GM06990 (cell line): ENCODE measurements at regions not wholly inside any gene's neighbourhood (a gene's known extent, or its start where the extent isn't known, plus 50 kb on each side); places are given as distances from the start of the nearest gene placed in this dataset.

Experiments used
- DNase-seq: peaks from one replicate; pipeline ENCODE4 v3.0.0-alpha.2; 2011; ENCODE audit not compliant: insufficient read length; ENCODE audit errors: extremely low read depth
- H3K27me3 ChIP-seq: replicated peaks from 2 replicates; pipeline ENCODE4 v1.6.0; 2011; ENCODE audit warnings: low read length; ENCODE audit not compliant: control insufficient read depth, insufficient read depth
- H3K36me3 ChIP-seq: 2 replicates; pipeline ENCODE4 v1.5.1; 2011; ENCODE audit warnings: low read length; ENCODE audit not compliant: control insufficient read depth, insufficient read depth
- H3K4me3 ChIP-seq: replicated peaks from 2 replicates; pipeline ENCODE4 v1.5.1; 2011; ENCODE audit warnings: low read depth, mild to moderate bottlenecking, control low read depth, low read length
- CTCF ChIP-seq: IDR thresholded peaks from 2 replicates; pipeline ENCODE4 v1.5.1; 2011; ENCODE audit warnings: low read length, control low read depth, mild to moderate bottlenecking, inconsistent platforms; ENCODE audit not compliant: insufficient read depth, poor library complexity, severe bottlenecking

DNA sequence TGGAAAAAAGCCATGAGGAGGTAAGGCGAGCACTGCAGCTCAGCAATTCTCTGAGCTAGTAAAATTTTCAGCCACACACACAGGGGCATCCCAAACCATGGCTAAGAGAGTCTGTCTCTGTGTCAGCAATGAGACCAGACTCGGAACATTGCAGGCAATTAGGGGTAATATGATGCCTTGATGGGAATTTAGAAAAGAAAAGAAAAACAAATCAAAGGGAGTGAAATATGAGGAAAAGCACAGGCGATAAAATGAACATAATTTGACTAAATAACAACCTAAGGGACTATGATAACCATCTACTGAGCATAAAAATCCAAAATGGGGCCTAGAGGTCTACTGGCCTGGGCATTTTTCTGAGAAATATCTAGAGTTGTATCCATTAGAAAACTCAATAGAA lies 546.0 kb upstream of the PSMD7 start:
- H3K36me3 ChIP-seq = no peaks in the 10 kb centered on the region
- no peak overlapping the region for H3K4me3 ChIP-seq
- DNase-seq = no peak
- no peak for TF ChIP-seq CTCF
- no peaks in the 10 kb centered on the region for H3K27me3 ChIP-seq

GRCh38 chr16:73747328-73747727 lies 549.3 kb upstream of the PSMD7 start:
- no peaks in the 10 kb centered on the region for H3K36me3 ChIP-seq
- TF ChIP-seq CTCF = no peak
- no peaks in the 10 kb centered on the region for H3K27me3 ChIP-seq
- no peak overlapping the region for H3K4me3 ChIP-seq
- no peak for DNase-seq

DNA sequence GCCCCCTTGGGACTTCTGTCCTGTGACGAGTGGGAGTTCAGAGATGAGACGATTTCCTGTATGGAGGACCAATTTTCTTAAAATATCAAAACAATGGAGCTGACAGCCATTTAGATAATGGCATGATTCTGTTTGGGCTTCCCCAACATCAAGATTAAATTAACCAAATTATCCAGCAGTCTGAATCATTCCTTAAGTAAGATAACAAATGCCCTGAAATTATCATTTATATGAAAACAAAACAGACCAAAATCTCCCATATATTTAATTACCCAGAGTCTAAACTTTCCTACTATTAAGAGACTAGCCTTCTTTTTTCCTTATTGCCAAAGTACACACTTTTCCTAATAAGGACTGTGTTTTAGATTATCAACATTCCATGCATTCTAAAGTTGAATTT lies 550.1 kb upstream of the PSMD7 start:
- Histone ChIP-seq H3K27me3 (no peaks in the 10 kb centered on the region), H3K36me3 (no peaks in the 10 kb centered on the region), H3K4me3 (no peak overlapping the region)
- TF ChIP-seq CTCF = no peak
- no peak for DNase-seq

DNA sequence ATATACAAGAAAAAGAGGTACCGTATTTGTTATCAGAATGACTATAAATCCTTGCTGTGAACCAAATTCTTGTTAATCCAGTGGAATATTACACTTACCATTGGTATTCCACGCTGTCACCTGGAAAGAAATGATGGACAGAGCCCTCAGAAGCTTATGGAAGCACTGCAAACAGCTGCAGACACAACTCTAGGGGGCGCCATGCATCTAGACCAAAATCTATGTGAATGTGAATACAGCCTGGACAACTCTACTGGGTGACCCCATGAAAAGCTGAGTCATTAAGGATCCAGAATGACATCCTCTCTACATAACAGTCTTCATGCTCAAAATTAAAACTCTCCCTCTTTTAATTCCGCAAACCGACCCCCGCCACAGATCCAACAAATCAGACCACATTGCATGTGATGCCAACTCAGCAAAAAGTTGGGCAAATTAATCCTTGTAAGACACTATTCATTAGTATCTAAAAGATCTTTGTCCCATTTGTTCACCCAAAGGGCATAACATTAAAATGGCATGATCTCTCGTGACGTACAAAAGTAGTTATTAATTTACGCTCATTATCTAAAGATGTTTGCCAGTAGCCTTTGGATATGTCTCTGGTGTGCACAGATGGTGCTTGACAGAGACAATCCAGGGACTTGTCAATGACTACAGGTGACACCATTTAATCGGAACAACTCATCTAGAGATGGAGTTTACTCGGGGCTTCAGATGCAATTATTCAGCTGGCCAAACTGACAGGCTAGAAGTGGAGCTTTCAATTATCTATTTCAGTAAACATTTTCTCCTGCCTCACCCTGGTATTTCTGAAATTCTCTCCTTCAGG lies 552.7 kb upstream of the PSMD7 start:
- DNase-seq = no peak
- Histone ChIP-seq H3K36me3 (no peaks in the 10 kb centered on the region), H3K27me3 (no peaks in the 10 kb centered on the region), H3K4me3 (no peak overlapping the region)
- TF ChIP-seq CTCF = no peak

GRCh38 chr16:73739049-73739769 lies 557.4 kb upstream of the PSMD7 start:
- no peaks in the 10 kb centered on the region for H3K36me3 ChIP-seq
- H3K4me3 ChIP-seq = no peak overlapping the region
- no peaks in the 10 kb centered on the region for H3K27me3 ChIP-seq
- no peak for DNase-seq
- no peak for TF ChIP-seq CTCF

DNA sequence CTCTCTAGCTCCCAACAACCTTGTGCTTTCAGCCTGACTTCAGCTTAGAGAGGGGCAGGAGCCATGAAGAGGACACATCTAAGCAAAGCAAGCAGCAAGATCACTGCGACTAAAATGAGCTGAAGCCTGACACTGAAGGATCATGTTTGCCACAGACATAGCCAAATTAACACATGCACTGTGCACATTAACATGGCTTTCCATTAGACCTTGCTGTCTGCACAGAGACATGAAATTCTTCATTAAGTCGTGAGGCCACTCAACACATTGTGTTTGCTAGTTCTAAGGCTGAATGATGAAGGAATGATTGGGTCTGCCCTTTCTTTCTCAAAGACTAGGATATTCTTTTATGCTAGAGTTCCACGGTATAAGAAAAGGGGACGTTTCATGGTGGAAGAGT lies 558.3 kb upstream of the PSMD7 start:
- no peak overlapping the region for H3K4me3 ChIP-seq
- DNase-seq = no peak
- H3K36me3 ChIP-seq = no peaks in the 10 kb centered on the region
- no peaks in the 10 kb centered on the region for H3K27me3 ChIP-seq
- TF ChIP-seq CTCF = no peak
